GM12878 (cell line): ENCODE measurements at regions not wholly inside any gene's neighbourhood (a gene's known extent, or its start where the extent isn't known, plus 50 kb on each side); places are given as distances from the start of the nearest gene placed in this dataset.

Source experiments
- ATAC-seq: fragments of 200-7000 bp; cut with Tn5 transposase; 3 replicates; pipeline ENCODE4 v1.9.1; 2020; ENCODE audit warnings: mild to moderate bottlenecking, moderate library complexity
- BruUV-seq: library from RNA; stranded (reverse); fragments of 400-500 nt; replicated peaks from 2 replicates; lab custom pipeline; 2021; lab: Mats Ljungman, UMichigan
- CTCF ChIA-PET: fragments of 300-600 bp; sonication (Branson Sonifier 250); formaldehyde crosslinking; extraction: SDS; loops from one replicate; lab custom pipeline; 2021; ENCODE audit warnings: inconsistent platforms; lab: Yijun Ruan, JAX
- POLR2A ChIA-PET: fragments of 350-600 bp; formaldehyde crosslinking; extraction: SDS; loops from one replicate; lab custom pipeline; 2021; ENCODE audit warnings: inconsistent platforms; lab: Charles Lee
- RAD21 ChIA-PET: fragments of 300-600 bp; sonication (Branson Sonifier 250); formaldehyde crosslinking; loops from one replicate; lab custom pipeline; 2023; ENCODE audit warnings: antibody characterized with exemption; ENCODE audit not compliant: unreplicated experiment; lab: Charles Lee
- SMC1A ChIA-PET: fragments of 300-600 bp; sonication (Branson Sonifier 250); formaldehyde crosslinking; loops from one replicate; lab custom pipeline; 2023; ENCODE audit not compliant: unreplicated experiment, uncharacterized antibody; lab: Charles Lee
- DNase-seq: peaks from one replicate; pipeline ENCODE4 v3.0.0-alpha.2; 2011; ENCODE audit warnings: low read depth, low spot score
- FAIRE-seq: peaks from 3 replicates; lab custom pipeline; 2011; peaks lifted over from hg19 to GRCh38; lab: Jason Lieb, UNC
- H2AFZ ChIP-seq: 2 replicates; pipeline ENCODE4 v1.6.0; 2011; ENCODE audit warnings: low read depth, low read length, control low read depth; ENCODE audit not compliant: control insufficient read depth
- H3K27ac ChIP-seq: 2 replicates; pipeline ENCODE4 v1.5.1; 2011; ENCODE audit warnings: control low read depth; ENCODE audit not compliant: control insufficient read depth, insufficient read depth
- H3K27me3 ChIP-seq, 2 experiments: replicated peaks in 1 of 2; 2 replicates each; pipeline versions ENCODE4 v1.6.0 to v1.6.1; 2011; ENCODE audit warnings: low read length in 1 of 2; ENCODE audit not compliant: control insufficient read depth in 2 of 2, insufficient read depth in 2 of 2
- H3K36me3 ChIP-seq, 2 experiments: 2 replicates each; pipeline ENCODE4 v1.5.1; 2011; ENCODE audit warnings: low read length in 1 of 2; ENCODE audit not compliant: control insufficient read depth in 2 of 2, insufficient read depth in 2 of 2
- H3K4me1 ChIP-seq: 2 replicates; pipeline ENCODE4 v1.6.1; 2011; ENCODE audit warnings: mild to moderate bottlenecking, low read length, moderate library complexity, mixed read lengths; ENCODE audit not compliant: control insufficient read depth, insufficient read depth
- H3K4me2 ChIP-seq: 2 replicates; pipeline ENCODE4 v1.6.0; 2011; ENCODE audit warnings: control low read depth; ENCODE audit not compliant: control insufficient read depth, insufficient read depth
- H3K4me3 ChIP-seq: fragments of 200-600 bp; sonication (generic); 2 replicates; pipeline ENCODE4 v1.5.1; 2016
- H3K79me2 ChIP-seq: 2 replicates; pipeline ENCODE4 v1.6.0; 2011; ENCODE audit warnings: low read length; ENCODE audit not compliant: control insufficient read depth, insufficient read depth
- H3K9ac ChIP-seq: 2 replicates; pipeline ENCODE4 v1.8.0; 2011; ENCODE audit warnings: low read length, control low read depth, mixed read lengths; ENCODE audit not compliant: control insufficient read depth, insufficient read depth
- H3K9me3 ChIP-seq: replicated peaks from 3 replicates; pipeline ENCODE4 v1.5.1; 2011; ENCODE audit warnings: mild to moderate bottlenecking, low read length; ENCODE audit not compliant: control insufficient read depth, insufficient read depth
- H4K20me1 ChIP-seq: 2 replicates; pipeline ENCODE4 v1.6.0; 2011; ENCODE audit not compliant: control insufficient read depth, insufficient read depth
- BHLHE40 ChIP-seq, 2 experiments: fragments of 450-650 bp in 1 of 2; IDR thresholded peaks; 2 replicates each; pipeline ENCODE4 v1.6.1; 2011 to 2017; ENCODE audit warnings: low read depth in 2 of 2, borderline replicate concordance in 1 of 2, improper control_type of control experiment in 1 of 2, low read length in 1 of 2, mild to moderate bottlenecking in 1 of 2
- CHD2 ChIP-seq: IDR thresholded peaks from 2 replicates; pipeline ENCODE4 v1.6.1; 2011; ENCODE audit warnings: low read depth, low read length, improper control_type of control experiment, borderline replicate concordance
- CHD4 ChIP-seq: fragments of 200-600 bp; sonication (generic); IDR thresholded peaks from 2 replicates; pipeline ENCODE4 v1.6.1; 2016; ENCODE audit warnings: mild to moderate bottlenecking
- EZH2 ChIP-seq: IDR thresholded peaks from 2 replicates; pipeline ENCODE4 v1.6.1; 2012; ENCODE audit warnings: low read depth, mild to moderate bottlenecking, control low read depth, inconsistent platforms, low read length, borderline replicate concordance; ENCODE audit not compliant: control insufficient read depth
- GATAD2B ChIP-seq: fragments of 450-650 bp; conservative IDR thresholded peaks from 2 replicates; pipeline ENCODE4 v1.6.1; 2017; ENCODE audit warnings: low read depth, mild to moderate bottlenecking, moderate library complexity
- HCFC1 ChIP-seq: fragments of 150-350 bp; IDR thresholded peaks from 2 replicates; pipeline ENCODE4 v1.6.1; 2014; ENCODE audit warnings: low read length
- IRF4 ChIP-seq: IDR thresholded peaks from 2 replicates; pipeline ENCODE4 v1.6.1; 2011; ENCODE audit warnings: low read depth, low read length
- MEF2A ChIP-seq: IDR thresholded peaks from 2 replicates; pipeline ENCODE4 v1.6.1; 2011; ENCODE audit warnings: low read depth, mild to moderate bottlenecking, low read length, moderate library complexity; ENCODE audit not compliant: insufficient read depth
- MXI1 ChIP-seq: fragments of 150-350 bp; IDR thresholded peaks from 2 replicates; pipeline ENCODE4 v1.6.1; 2011; ENCODE audit warnings: low read depth, mild to moderate bottlenecking, inconsistent platforms, low read length, improper control_type of control experiment
- PML ChIP-seq: IDR thresholded peaks from 2 replicates; pipeline ENCODE4 v1.6.1; 2012; ENCODE audit warnings: low read length, inconsistent platforms
- SMC3 ChIP-seq: IDR thresholded peaks from 2 replicates; pipeline ENCODE4 v1.6.1; 2011; ENCODE audit warnings: low read length, improper control_type of control experiment, borderline replicate concordance
- SREBF2 ChIP-seq: IDR thresholded peaks from 2 replicates; pipeline ENCODE4 v1.6.1; 2012; ENCODE audit warnings: mild to moderate bottlenecking, low read length
- WGBS: methylation state at CpG from one replicate; pipeline ENCODE4 v1.1.6; 2016; ENCODE audit warnings: low lambda C conversion rate; ENCODE audit not compliant: insufficient replicate concordance, insufficient coverage; ENCODE audit errors: missing lambda C conversion rate; 5-methylcytosine and 5-hydroxymethylcytosine counted together
- in situ Hi-C: fragments of 300-500 bp; cut with MboI; formaldehyde crosslinking; loops from 9 replicates; pipeline ENCODE4 v1.14.3; 2018; ENCODE audit warnings: mixed read lengths
- intact Hi-C: fragments of 100-400 bp; cut with micrococcal nuclease; formaldehyde crosslinking; loops from one replicate; pipeline ENCODE4 v1.14.2; 2022; ENCODE audit not compliant: unreplicated experiment
- TF ChIP-seq, protein P1 (sequence below): fragments of 450-650 bp; IDR thresholded peaks from 2 replicates; pipeline ENCODE4 v1.6.1; 2014; ENCODE audit warnings: mild to moderate bottlenecking
- TF ChIP-seq, protein P2 (sequence below): fragments of 150-350 bp; IDR thresholded peaks from 2 replicates; pipeline ENCODE4 v1.6.1; 2014; ENCODE audit warnings: mild to moderate bottlenecking, low read depth, low read length
- TF ChIP-seq, protein P3 (sequence below): fragments of 450-650 bp; IDR thresholded peaks from 2 replicates; pipeline ENCODE4 v1.6.1; 2017; ENCODE audit warnings: mild to moderate bottlenecking, moderate library complexity

DNA sequence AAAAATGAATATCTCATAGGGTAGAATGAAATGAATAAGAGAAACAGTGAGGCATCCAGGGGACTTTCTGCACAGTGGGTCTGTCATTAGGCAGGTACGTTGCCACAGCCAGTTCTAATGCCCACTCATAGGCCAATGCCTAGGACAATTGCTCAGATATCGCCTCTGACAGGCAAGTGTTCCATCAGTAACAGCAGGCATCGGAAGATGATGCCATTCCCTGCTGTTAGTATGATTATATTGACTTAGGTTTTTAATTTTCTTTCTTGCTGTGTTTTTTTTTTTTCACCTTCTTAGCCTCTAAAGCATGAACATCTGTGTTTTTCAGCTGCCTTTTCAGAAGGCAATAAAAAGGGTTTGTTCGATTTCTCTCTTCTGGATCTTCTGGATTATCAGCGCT is 90.7 kb downstream of the PRL start:
- WGBS: 55% methylated on average over 5 of the region's 5 CpGs
- H4K20me1 ChIP-seq: no peaks in the 10 kb centered on the region
- H2AFZ ChIP-seq: no peak overlapping the region
- no peaks in the 10 kb centered on the region for H3K27me3 ChIP-seq
- DNase-seq (no peak), ATAC-seq (no peak), FAIRE-seq (no peak)
- ChIA-PET POLR2A (no interaction called here), RAD21 (no interaction called here), SMC1A (no interaction called here), CTCF (no interaction called here)
- no peaks in the 10 kb centered on the region; the same call in 2 of the 3 replicates for H3K9me3 ChIP-seq
- no peaks in the 10 kb centered on the region for H3K4me1 ChIP-seq
- H3K36me3 ChIP-seq: no peaks in the 10 kb centered on the region
- H3K27ac ChIP-seq: no peak overlapping the region
- no peak overlapping the region for H3K4me2 ChIP-seq
- in situ Hi-C loops (no loop called here), intact Hi-C loops (no loop called here)
- TF ChIP-seq, protein P1, sequence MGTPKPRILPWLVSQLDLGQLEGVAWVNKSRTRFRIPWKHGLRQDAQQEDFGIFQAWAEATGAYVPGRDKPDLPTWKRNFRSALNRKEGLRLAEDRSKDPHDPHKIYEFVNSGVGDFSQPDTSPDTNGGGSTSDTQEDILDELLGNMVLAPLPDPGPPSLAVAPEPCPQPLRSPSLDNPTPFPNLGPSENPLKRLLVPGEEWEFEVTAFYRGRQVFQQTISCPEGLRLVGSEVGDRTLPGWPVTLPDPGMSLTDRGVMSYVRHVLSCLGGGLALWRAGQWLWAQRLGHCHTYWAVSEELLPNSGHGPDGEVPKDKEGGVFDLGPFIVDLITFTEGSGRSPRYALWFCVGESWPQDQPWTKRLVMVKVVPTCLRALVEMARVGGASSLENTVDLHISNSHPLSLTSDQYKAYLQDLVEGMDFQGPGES: no peak
- TF ChIP-seq EZH2: no peak
- TF ChIP-seq SMC3: no peak
- no peak for TF ChIP-seq CHD4
- no peak for TF ChIP-seq PML
- TF ChIP-seq, protein P2, sequence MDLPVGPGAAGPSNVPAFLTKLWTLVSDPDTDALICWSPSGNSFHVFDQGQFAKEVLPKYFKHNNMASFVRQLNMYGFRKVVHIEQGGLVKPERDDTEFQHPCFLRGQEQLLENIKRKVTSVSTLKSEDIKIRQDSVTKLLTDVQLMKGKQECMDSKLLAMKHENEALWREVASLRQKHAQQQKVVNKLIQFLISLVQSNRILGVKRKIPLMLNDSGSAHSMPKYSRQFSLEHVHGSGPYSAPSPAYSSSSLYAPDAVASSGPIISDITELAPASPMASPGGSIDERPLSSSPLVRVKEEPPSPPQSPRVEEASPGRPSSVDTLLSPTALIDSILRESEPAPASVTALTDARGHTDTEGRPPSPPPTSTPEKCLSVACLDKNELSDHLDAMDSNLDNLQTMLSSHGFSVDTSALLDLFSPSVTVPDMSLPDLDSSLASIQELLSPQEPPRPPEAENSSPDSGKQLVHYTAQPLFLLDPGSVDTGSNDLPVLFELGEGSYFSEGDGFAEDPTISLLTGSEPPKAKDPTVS: no peak
- TF ChIP-seq HCFC1: no peak
- no peak for TF ChIP-seq GATAD2B
- TF ChIP-seq IRF4: no peak
- TF ChIP-seq BHLHE40 (IDR thresholded peaks at IDR 0.05; ENCODE audit: borderline replicate concordance in 1 of 2, low read depth in 2 of 2, low read length in 1 of 2): no peak
- TF ChIP-seq MXI1: no peak
- no peak for TF ChIP-seq SREBF2
- TF ChIP-seq, protein P3, sequence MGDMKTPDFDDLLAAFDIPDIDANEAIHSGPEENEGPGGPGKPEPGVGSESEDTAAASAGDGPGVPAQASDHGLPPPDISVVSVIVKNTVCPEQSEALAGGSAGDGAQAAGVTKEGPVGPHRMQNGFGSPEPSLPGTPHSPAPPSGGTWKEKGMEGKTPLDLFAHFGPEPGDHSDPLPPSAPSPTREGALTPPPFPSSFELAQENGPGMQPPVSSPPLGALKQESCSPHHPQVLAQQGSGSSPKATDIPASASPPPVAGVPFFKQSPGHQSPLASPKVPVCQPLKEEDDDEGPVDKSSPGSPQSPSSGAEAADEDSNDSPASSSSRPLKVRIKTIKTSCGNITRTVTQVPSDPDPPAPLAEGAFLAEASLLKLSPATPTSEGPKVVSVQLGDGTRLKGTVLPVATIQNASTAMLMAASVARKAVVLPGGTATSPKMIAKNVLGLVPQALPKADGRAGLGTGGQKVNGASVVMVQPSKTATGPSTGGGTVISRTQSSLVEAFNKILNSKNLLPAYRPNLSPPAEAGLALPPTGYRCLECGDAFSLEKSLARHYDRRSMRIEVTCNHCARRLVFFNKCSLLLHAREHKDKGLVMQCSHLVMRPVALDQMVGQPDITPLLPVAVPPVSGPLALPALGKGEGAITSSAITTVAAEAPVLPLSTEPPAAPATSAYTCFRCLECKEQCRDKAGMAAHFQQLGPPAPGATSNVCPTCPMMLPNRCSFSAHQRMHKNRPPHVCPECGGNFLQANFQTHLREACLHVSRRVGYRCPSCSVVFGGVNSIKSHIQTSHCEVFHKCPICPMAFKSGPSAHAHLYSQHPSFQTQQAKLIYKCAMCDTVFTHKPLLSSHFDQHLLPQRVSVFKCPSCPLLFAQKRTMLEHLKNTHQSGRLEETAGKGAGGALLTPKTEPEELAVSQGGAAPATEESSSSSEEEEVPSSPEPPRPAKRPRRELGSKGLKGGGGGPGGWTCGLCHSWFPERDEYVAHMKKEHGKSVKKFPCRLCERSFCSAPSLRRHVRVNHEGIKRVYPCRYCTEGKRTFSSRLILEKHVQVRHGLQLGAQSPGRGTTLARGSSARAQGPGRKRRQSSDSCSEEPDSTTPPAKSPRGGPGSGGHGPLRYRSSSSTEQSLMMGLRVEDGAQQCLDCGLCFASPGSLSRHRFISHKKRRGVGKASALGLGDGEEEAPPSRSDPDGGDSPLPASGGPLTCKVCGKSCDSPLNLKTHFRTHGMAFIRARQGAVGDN: no peak
- no peak for TF ChIP-seq CHD2
- no peak for TF ChIP-seq MEF2A
- TF ChIP-seq, all 136 proteins: peak for 0
- BruUV-seq: no TSS peak
- Histone ChIP-seq H3K9ac (no peak overlapping the region), H3K79me2 (no peaks in the 10 kb centered on the region), H3K4me3 (no peak overlapping the region)
